ENCODE measurements at regions not wholly inside any gene's neighbourhood (a gene's known extent, or its start where the extent isn't known, plus 50 kb on each side); places are given as distances from the start of the nearest gene placed in this dataset.

DNA sequence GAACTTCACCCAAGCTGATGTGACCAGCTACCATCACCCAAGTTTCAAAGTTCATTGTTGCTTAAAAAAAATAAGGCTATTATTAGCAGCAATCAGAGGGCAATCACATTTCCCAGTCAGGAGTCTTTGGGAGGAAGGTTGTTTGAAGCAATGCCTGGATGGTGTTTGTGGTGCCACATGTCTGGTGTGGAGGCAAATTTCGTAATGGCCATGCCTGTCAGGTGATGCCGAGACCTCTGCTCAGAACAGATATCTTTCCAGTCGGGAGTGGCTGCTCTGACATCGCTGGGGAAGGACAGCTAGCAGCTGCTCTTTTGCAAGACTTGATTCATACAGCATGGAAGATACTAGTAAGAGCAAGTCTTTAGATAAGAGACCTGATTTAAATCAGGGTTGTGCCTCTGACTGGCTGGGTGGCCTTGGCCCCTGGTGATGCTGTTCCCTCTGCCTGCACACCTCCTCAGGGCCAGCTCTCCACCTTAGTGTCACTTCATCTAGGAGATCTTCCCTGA is 187.8 kb upstream of the JUN start (continued):
- TF ChIP-seq, protein P1, sequence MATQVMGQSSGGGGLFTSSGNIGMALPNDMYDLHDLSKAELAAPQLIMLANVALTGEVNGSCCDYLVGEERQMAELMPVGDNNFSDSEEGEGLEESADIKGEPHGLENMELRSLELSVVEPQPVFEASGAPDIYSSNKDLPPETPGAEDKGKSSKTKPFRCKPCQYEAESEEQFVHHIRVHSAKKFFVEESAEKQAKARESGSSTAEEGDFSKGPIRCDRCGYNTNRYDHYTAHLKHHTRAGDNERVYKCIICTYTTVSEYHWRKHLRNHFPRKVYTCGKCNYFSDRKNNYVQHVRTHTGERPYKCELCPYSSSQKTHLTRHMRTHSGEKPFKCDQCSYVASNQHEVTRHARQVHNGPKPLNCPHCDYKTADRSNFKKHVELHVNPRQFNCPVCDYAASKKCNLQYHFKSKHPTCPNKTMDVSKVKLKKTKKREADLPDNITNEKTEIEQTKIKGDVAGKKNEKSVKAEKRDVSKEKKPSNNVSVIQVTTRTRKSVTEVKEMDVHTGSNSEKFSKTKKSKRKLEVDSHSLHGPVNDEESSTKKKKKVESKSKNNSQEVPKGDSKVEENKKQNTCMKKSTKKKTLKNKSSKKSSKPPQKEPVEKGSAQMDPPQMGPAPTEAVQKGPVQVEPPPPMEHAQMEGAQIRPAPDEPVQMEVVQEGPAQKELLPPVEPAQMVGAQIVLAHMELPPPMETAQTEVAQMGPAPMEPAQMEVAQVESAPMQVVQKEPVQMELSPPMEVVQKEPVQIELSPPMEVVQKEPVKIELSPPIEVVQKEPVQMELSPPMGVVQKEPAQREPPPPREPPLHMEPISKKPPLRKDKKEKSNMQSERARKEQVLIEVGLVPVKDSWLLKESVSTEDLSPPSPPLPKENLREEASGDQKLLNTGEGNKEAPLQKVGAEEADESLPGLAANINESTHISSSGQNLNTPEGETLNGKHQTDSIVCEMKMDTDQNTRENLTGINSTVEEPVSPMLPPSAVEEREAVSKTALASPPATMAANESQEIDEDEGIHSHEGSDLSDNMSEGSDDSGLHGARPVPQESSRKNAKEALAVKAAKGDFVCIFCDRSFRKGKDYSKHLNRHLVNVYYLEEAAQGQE (IDR thresholded peaks at IDR 0.05; ENCODE audit: borderline replicate concordance): peak; percentile 12; the same call in 1 of the 2 replicates
- TF ChIP-seq, protein P1 (CRISPR knock-in tag; IDR thresholded peaks at IDR 0.05; ENCODE audit: low read depth): no peak
- TF ChIP-seq DPF2 (IDR thresholded peaks at IDR 0.05): peak; percentile 21; the same call in 1 of the 2 replicates
- no peak for TF ChIP-seq FOXJ2 (tag; IDR thresholded peaks at IDR 0.05)
- peak; percentile 53; the same call in 1 of the 2 replicates for TF ChIP-seq DMBX1 (CRISPR knock-in tag; IDR thresholded peaks at IDR 0.05; ENCODE audit: borderline replicate concordance)
- peak; percentile 88 for TF ChIP-seq HMG20A (CRISPR knock-in tag; conservative IDR thresholded peaks at IDR 0.05)
- TF ChIP-seq SREBF2 (CRISPR knock-in tag; IDR thresholded peaks at IDR 0.05): no peak
- TF ChIP-seq PCBP1 (IDR thresholded peaks at IDR 0.05; ENCODE audit: low read depth, low read length, poor library complexity, severe bottlenecking): no peak
- peak; percentile 37 for TF ChIP-seq EP300 (IDR thresholded peaks at IDR 0.05; ENCODE audit: low read length)
- TF ChIP-seq ARID2 (IDR thresholded peaks at IDR 0.05): no peak
- TF ChIP-seq E2F6 (IDR thresholded peaks at IDR 0.05; ENCODE audit: borderline replicate concordance in 1 of 2, extremely low read depth in 1 of 2, insufficient read depth in 1 of 2, insufficient read length in 1 of 2, low read depth in 1 of 2, low read length in 1 of 2, poor library complexity in 1 of 2, severe bottlenecking in 1 of 2): peak in 1 of 2 experiments; percentile 25
- no peak for TF ChIP-seq COPS2 (conservative IDR thresholded peaks at IDR 0.05)
- no peak for TF ChIP-seq ZNF224 (CRISPR knock-in tag; IDR thresholded peaks at IDR 0.05)
- TF ChIP-seq CEBPB (tag; IDR thresholded peaks at IDR 0.05): peak; percentile 95
- TF ChIP-seq ZNF584 (CRISPR knock-in tag; IDR thresholded peaks at IDR 0.05; ENCODE audit: low read depth): no peak
- no peak for TF ChIP-seq NRF1 (conservative IDR thresholded peaks at IDR 0.05 in 1 of 2, IDR thresholded peaks at IDR 0.05 in 1 of 2)
- TF ChIP-seq, protein P2, sequence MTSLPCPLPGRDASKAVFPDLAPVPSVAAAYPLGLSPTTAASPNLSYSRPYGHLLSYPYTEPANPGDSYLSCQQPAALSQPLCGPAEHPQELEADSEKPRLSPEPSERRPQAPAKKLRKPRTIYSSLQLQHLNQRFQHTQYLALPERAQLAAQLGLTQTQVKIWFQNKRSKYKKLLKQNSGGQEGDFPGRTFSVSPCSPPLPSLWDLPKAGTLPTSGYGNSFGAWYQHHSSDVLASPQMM (CRISPR knock-in tag; IDR thresholded peaks at IDR 0.05): no peak
- TF ChIP-seq SLC30A9 (CRISPR knock-in tag; IDR thresholded peaks at IDR 0.05): no peak
- no peak for TF ChIP-seq POLR3G (IDR thresholded peaks at IDR 0.05; ENCODE audit: extremely low read depth, insufficient read length, insufficient replicate concordance)
- peak; percentile 37; the same call in 1 of the 2 replicates for TF ChIP-seq MTA2 (IDR thresholded peaks at IDR 0.05; ENCODE audit: low read depth)
- TF ChIP-seq MEF2D (tag; conservative IDR thresholded peaks at IDR 0.05; ENCODE audit: low read depth): no peak
